ENCODE measurements at regions not wholly inside any gene's neighbourhood (a gene's known extent, or its start where the extent isn't known, plus 50 kb on each side); places are given as distances from the start of the nearest gene placed in this dataset.

- TF ChIP-seq CTCF (IDR thresholded peaks at IDR 0.05; ENCODE audit: low read depth, low read length), result no peak
- no peak for TF ChIP-seq EZH2phosphoT487 (IDR thresholded peaks at IDR 0.05; ENCODE audit: low read depth)
These were observed 448.1 kb downstream of the DCDC2C start for GRCh38 chr2:4151521-4151920.

Data from OCI-LY3 (cell line).